ENCODE measurements at regions not wholly inside any gene's neighbourhood (a gene's known extent, or its start where the extent isn't known, plus 50 kb on each side); places are given as distances from the start of the nearest gene placed in this dataset.

- no peaks in the 10 kb centered on the region for H3K9me3 ChIP-seq (ENCODE audit: control insufficient read depth, low read depth, low read length)
- H2BK12ac ChIP-seq (ENCODE audit: insufficient read length, low read depth, low read length), result no peak overlapping the region
- no peak overlapping the region for H3T11ph ChIP-seq (ENCODE audit: low read length)
- no peaks in the 10 kb centered on the region for H3K79me2 ChIP-seq (ENCODE audit: insufficient read depth, low read length)
- H2BK20ac ChIP-seq (ENCODE audit: low read depth, low read length, poor library complexity, severe bottlenecking), result no peak overlapping the region
- H3K4ac ChIP-seq (ENCODE audit: low read depth, low read length), result no peak overlapping the region
- Mint-ChIP-seq H3K36me3 (ENCODE audit: insufficient read depth in 1 of 3, low read depth in 3 of 3) (no peaks in the 10 kb centered on the region), H3K27me3 (ENCODE audit: low read depth) (no peaks in the 10 kb centered on the region), H3K4me3 (no peak overlapping the region), H3K9me3 (peaks cover 0 to 3% of the 10 kb centered on the region in 2 experiments; a peak in 2 of 5 replicates), H3K4me1 (peaks cover 0 to 5% of the 10 kb centered on the region in 2 experiments; a peak in 1 of 4 replicates), H3K27ac (no peak overlapping the region)
- H3K4me1 ChIP-seq (ENCODE audit: insufficient read depth, low read length), result no peaks in the 10 kb centered on the region
- H4K5ac ChIP-seq (ENCODE audit: insufficient read length, low read depth, low read length), result no peak overlapping the region
- H4K20me1 ChIP-seq (ENCODE audit: control insufficient read depth, insufficient read depth, insufficient read length), result no peaks in the 10 kb centered on the region
- H2AFZ ChIP-seq (ENCODE audit: low read length), result no peak overlapping the region
- H3K14ac ChIP-seq (ENCODE audit: insufficient read depth, low read length), result no peak overlapping the region
- no peaks in the 10 kb centered on the region for H3K79me1 ChIP-seq (ENCODE audit: insufficient read depth, low read depth, low read length, poor library complexity, severe bottlenecking)
- no peak overlapping the region for H2BK15ac ChIP-seq (ENCODE audit: low read depth, low read length)
- WGBS (ENCODE audit: extremely low coverage, insufficient read length, low lambda C conversion rate), result no CpG with 5 or more reads among the region's 3 CpGs
- no peak overlapping the region for H2BK5ac ChIP-seq (ENCODE audit: insufficient read length, low read length)
- no peak for DNase-seq
- H2AK5ac ChIP-seq (ENCODE audit: insufficient read length, low read length), result no peak overlapping the region
- no peak overlapping the region for H4K91ac ChIP-seq (ENCODE audit: insufficient read length, low read depth, low read length)
- TF ChIP-seq, protein P1, sequence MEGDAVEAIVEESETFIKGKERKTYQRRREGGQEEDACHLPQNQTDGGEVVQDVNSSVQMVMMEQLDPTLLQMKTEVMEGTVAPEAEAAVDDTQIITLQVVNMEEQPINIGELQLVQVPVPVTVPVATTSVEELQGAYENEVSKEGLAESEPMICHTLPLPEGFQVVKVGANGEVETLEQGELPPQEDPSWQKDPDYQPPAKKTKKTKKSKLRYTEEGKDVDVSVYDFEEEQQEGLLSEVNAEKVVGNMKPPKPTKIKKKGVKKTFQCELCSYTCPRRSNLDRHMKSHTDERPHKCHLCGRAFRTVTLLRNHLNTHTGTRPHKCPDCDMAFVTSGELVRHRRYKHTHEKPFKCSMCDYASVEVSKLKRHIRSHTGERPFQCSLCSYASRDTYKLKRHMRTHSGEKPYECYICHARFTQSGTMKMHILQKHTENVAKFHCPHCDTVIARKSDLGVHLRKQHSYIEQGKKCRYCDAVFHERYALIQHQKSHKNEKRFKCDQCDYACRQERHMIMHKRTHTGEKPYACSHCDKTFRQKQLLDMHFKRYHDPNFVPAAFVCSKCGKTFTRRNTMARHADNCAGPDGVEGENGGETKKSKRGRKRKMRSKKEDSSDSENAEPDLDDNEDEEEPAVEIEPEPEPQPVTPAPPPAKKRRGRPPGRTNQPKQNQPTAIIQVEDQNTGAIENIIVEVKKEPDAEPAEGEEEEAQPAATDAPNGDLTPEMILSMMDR (conservative IDR thresholded peaks at IDR 0.05), result no peak
- no peak overlapping the region for H3K23ac ChIP-seq (ENCODE audit: insufficient read length, low read depth, low read length)
- no peak overlapping the region for H2BK120ac ChIP-seq (ENCODE audit: low read depth, low read length, poor library complexity, severe bottlenecking)
- no peak overlapping the region for H4K8ac ChIP-seq (replicated peaks; ENCODE audit: insufficient read length, low read depth, low read length)
- H3K27me3 ChIP-seq (ENCODE audit: insufficient read depth, low read length), result no peaks in the 10 kb centered on the region
- no peak overlapping the region for H3K27ac ChIP-seq (ENCODE audit: insufficient read length, low read depth, low read length)
- H3K23me2 ChIP-seq (ENCODE audit: insufficient read length, low read depth, low read length, poor library complexity, severe bottlenecking), result no peaks in the 10 kb centered on the region
- H3K4me2 ChIP-seq (ENCODE audit: insufficient read depth, insufficient read length, low read length), result no peak overlapping the region
- no peak overlapping the region for H3K56ac ChIP-seq (ENCODE audit: insufficient read length, low read depth, low read length)
- H3K18ac ChIP-seq (ENCODE audit: insufficient read length, low read depth, low read length), result no peak overlapping the region
- H3K9ac ChIP-seq (ENCODE audit: extremely low read depth, insufficient read length, low read length), result no peak overlapping the region
Measured at GRCh38 chr1:185425163-185425562, 108.1 kb upstream of the IVNS1ABP start.

Data from H9 (cell line).